GM12891 (cell line): ENCODE measurements at regions not wholly inside any gene's neighbourhood (a gene's known extent, or its start where the extent isn't known, plus 50 kb on each side); places are given as distances from the start of the nearest gene placed in this dataset.

ENCODE experiments used
- POLR2A ChIP-seq: IDR thresholded peaks from 2 replicates; pipeline ENCODE4 v1.6.1; 2011; ENCODE audit warnings: low read depth, low read length, control low read depth
- POLR2AphosphoS5 ChIP-seq: IDR thresholded peaks from 2 replicates; pipeline ENCODE4 v1.6.1; 2011; ENCODE audit warnings: low read depth, low read length, control low read depth
- POU2F2 ChIP-seq: IDR thresholded peaks from 2 replicates; pipeline ENCODE4 v1.6.1; 2011; ENCODE audit warnings: low read depth, mild to moderate bottlenecking, control low read depth, low read length, moderate library complexity
- SPI1 ChIP-seq: IDR thresholded peaks from 2 replicates; pipeline ENCODE4 v1.6.1; 2011; ENCODE audit warnings: low read depth, low read length, control low read depth

GRCh38 chr14:104342435-104343293, 204.3 kb downstream of the KIF26A start:
- TF ChIP-seq POU2F2: no peak
- TF ChIP-seq POLR2AphosphoS5: no peak
- no peak for TF ChIP-seq SPI1
- no peak for TF ChIP-seq POLR2A
